HEK293 (cell line): ENCODE measurements at regions not wholly inside any gene's neighbourhood (a gene's known extent, or its start where the extent isn't known, plus 50 kb on each side); places are given as distances from the start of the nearest gene placed in this dataset.

Source experiments
- CTCF ChIA-PET: fragments of 350-600 bp; formaldehyde crosslinking; extraction: SDS; loops from one replicate; lab custom pipeline; 2021; ENCODE audit warnings: antibody characterized with exemption; lab: Yijun Ruan, JAX
- POLR2A ChIA-PET: fragments of 300-600 bp; formaldehyde crosslinking; extraction: SDS; loops from one replicate; lab custom pipeline; 2020; ENCODE audit warnings: antibody characterized with exemption, inconsistent platforms; lab: Yijun Ruan, JAX
- H3K27ac ChIP-seq: fragments of 200-500 bp; sonication (Bioruptor generic); 2 replicates; pipeline ENCODE4 v1.5.1; 2014; ENCODE audit warnings: low read depth, low read length, control low read depth, inconsistent platforms; ENCODE audit errors: extremely low read depth
- H3K36me3 ChIP-seq, 2 experiments: fragments of 200-500 bp in 1 of 2; sonication (Bioruptor generic) in 1 of 2; 1 replicate in 1 of 2; 2 replicates in 1 of 2; pipeline ENCODE4 v1.5.1; 2014 to 2017; ENCODE audit warnings: inconsistent platforms in 2 of 2, low read length in 2 of 2; ENCODE audit not compliant: control insufficient read depth in 2 of 2, insufficient read depth in 1 of 2
- H3K4me1 ChIP-seq: fragments of 200-500 bp; sonication (Bioruptor generic); 2 replicates; pipeline ENCODE4 v1.5.1; 2014; ENCODE audit warnings: mild to moderate bottlenecking, low read length, inconsistent platforms; ENCODE audit not compliant: control insufficient read depth, insufficient read depth
- H3K4me3 ChIP-seq: 2 replicates; pipeline ENCODE4 v1.5.1; 2011; ENCODE audit warnings: low read depth, mild to moderate bottlenecking, control low read depth, low read length, moderate library complexity
- H3K9me3 ChIP-seq: fragments of 200-500 bp; sonication (Bioruptor generic); 2 replicates; pipeline ENCODE4 v1.5.1; 2014; ENCODE audit warnings: low read depth, low read length, inconsistent platforms; ENCODE audit not compliant: control insufficient read depth, insufficient read depth
- GFI1B ChIP-seq: fragments of 450-650 bp; formaldehyde crosslinking; IDR thresholded peaks from 2 replicates; pipeline ENCODE4 v1.5.1; 2016; ENCODE audit warnings: missing biosample characterization, missing genetic modification characterization
- GLIS2 ChIP-seq: fragments of 450-650 bp; formaldehyde crosslinking; IDR thresholded peaks from 2 replicates; pipeline ENCODE4 v1.5.1; 2016; ENCODE audit warnings: missing biosample characterization, missing genetic modification characterization
- REPIN1 ChIP-seq: fragments of 450-650 bp; formaldehyde crosslinking; IDR thresholded peaks from 2 replicates; pipeline ENCODE4 v1.5.1; 2017; ENCODE audit warnings: missing biosample characterization, missing genetic modification characterization, low read depth
- SP2 ChIP-seq: fragments of 450-650 bp; formaldehyde crosslinking; IDR thresholded peaks from 2 replicates; pipeline ENCODE4 v1.5.1; 2016; ENCODE audit warnings: missing biosample characterization, missing genetic modification characterization
- ZBTB7A ChIP-seq: fragments of 450-650 bp; formaldehyde crosslinking; IDR thresholded peaks from 2 replicates; pipeline ENCODE4 v1.5.1; 2016; ENCODE audit warnings: low read depth, missing biosample characterization, missing genetic modification characterization
- ZNF140 ChIP-seq: fragments of 450-650 bp; formaldehyde crosslinking; IDR thresholded peaks from 2 replicates; pipeline ENCODE4 v1.5.1; 2016; ENCODE audit warnings: missing biosample characterization, missing genetic modification characterization
- ZNF146 ChIP-seq: fragments of 450-650 bp; formaldehyde crosslinking; IDR thresholded peaks from 2 replicates; pipeline ENCODE4 v1.5.1; 2016; ENCODE audit warnings: missing biosample characterization, missing genetic modification characterization
- ZNF19 ChIP-seq: fragments of 450-650 bp; formaldehyde crosslinking; IDR thresholded peaks from 2 replicates; pipeline ENCODE4; 2016; ENCODE audit warnings: missing biosample characterization, missing genetic modification characterization, low read depth
- ZNF223 ChIP-seq: fragments of 450-650 bp; formaldehyde crosslinking; IDR thresholded peaks from 2 replicates; pipeline ENCODE4 v1.5.1; 2016; ENCODE audit warnings: missing biosample characterization, missing genetic modification characterization
- ZNF610 ChIP-seq: fragments of 450-650 bp; formaldehyde crosslinking; IDR thresholded peaks from 2 replicates; pipeline ENCODE4 v1.5.1; 2016; ENCODE audit warnings: missing biosample characterization, missing genetic modification characterization, borderline replicate concordance
- ZNF639 ChIP-seq: fragments of 450-650 bp; formaldehyde crosslinking; IDR thresholded peaks from 2 replicates; pipeline ENCODE4 v1.5.1; 2016; ENCODE audit warnings: missing biosample characterization, missing genetic modification characterization
- ZNF664 ChIP-seq: fragments of 450-650 bp; formaldehyde crosslinking; IDR thresholded peaks from 2 replicates; pipeline ENCODE4 v1.5.1; 2016; ENCODE audit warnings: missing biosample characterization, missing genetic modification characterization
- ZNF768 ChIP-seq: fragments of 450-650 bp; formaldehyde crosslinking; IDR thresholded peaks from 2 replicates; pipeline ENCODE4 v1.5.1; 2018; ENCODE audit warnings: missing biosample characterization, mild to moderate bottlenecking, missing genetic modification characterization
- TF ChIP-seq, protein P1 (sequence below): fragments of 450-650 bp; formaldehyde crosslinking; IDR thresholded peaks from 2 replicates; pipeline ENCODE4 v1.5.1; 2016; ENCODE audit warnings: missing biosample characterization, missing genetic modification characterization, borderline replicate concordance
- TF ChIP-seq, protein P2 (sequence below): fragments of 450-650 bp; formaldehyde crosslinking; IDR thresholded peaks from 2 replicates; pipeline ENCODE4 v1.5.1; 2016; ENCODE audit warnings: missing biosample characterization, missing genetic modification characterization
- TF ChIP-seq, protein P3 (sequence below): fragments of 450-650 bp; formaldehyde crosslinking; conservative IDR thresholded peaks from 2 replicates; pipeline ENCODE4 v1.5.1; 2016; ENCODE audit warnings: low read depth, missing biosample characterization, missing genetic modification characterization
- TF ChIP-seq, protein P4 (sequence below): fragments of 450-650 bp; formaldehyde crosslinking; IDR thresholded peaks from 2 replicates; pipeline ENCODE4 v1.5.1; 2016; ENCODE audit warnings: missing biosample characterization, missing genetic modification characterization
- TF ChIP-seq, protein P5 (sequence below): fragments of 450-650 bp; formaldehyde crosslinking; IDR thresholded peaks from 2 replicates; pipeline ENCODE4; 2016; ENCODE audit warnings: missing biosample characterization, missing genetic modification characterization

- TF ChIP-seq ZBTB7A (tag by site-specific recombination): no peak
- no peak for TF ChIP-seq GLIS2 (tag by site-specific recombination)
- TF ChIP-seq, protein P1, sequence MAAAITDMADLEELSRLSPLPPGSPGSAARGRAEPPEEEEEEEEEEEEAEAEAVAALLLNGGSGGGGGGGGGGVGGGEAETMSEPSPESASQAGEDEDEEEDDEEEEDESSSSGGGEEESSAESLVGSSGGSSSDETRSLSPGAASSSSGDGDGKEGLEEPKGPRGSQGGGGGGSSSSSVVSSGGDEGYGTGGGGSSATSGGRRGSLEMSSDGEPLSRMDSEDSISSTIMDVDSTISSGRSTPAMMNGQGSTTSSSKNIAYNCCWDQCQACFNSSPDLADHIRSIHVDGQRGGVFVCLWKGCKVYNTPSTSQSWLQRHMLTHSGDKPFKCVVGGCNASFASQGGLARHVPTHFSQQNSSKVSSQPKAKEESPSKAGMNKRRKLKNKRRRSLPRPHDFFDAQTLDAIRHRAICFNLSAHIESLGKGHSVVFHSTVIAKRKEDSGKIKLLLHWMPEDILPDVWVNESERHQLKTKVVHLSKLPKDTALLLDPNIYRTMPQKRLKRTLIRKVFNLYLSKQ (tag by site-specific recombination): no peak
- TF ChIP-seq, protein P2, sequence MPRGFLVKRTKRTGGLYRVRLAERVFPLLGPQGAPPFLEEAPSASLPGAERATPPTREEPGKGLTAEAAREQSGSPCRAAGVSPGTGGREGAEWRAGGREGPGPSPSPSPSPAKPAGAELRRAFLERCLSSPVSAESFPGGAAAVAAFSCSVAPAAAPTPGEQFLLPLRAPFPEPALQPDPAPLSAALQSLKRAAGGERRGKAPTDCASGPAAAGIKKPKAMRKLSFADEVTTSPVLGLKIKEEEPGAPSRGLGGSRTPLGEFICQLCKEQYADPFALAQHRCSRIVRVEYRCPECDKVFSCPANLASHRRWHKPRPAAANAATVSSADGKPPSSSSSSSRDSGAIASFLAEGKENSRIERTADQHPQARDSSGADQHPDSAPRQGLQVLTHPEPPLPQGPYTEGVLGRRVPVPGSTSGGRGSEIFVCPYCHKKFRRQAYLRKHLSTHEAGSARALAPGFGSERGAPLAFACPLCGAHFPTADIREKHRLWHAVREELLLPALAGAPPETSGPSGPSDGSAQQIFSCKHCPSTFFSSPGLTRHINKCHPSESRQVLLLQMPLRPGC (tag by site-specific recombination): no peak
- TF ChIP-seq ZNF146 (tag by site-specific recombination): no peak
- TF ChIP-seq, protein P3, sequence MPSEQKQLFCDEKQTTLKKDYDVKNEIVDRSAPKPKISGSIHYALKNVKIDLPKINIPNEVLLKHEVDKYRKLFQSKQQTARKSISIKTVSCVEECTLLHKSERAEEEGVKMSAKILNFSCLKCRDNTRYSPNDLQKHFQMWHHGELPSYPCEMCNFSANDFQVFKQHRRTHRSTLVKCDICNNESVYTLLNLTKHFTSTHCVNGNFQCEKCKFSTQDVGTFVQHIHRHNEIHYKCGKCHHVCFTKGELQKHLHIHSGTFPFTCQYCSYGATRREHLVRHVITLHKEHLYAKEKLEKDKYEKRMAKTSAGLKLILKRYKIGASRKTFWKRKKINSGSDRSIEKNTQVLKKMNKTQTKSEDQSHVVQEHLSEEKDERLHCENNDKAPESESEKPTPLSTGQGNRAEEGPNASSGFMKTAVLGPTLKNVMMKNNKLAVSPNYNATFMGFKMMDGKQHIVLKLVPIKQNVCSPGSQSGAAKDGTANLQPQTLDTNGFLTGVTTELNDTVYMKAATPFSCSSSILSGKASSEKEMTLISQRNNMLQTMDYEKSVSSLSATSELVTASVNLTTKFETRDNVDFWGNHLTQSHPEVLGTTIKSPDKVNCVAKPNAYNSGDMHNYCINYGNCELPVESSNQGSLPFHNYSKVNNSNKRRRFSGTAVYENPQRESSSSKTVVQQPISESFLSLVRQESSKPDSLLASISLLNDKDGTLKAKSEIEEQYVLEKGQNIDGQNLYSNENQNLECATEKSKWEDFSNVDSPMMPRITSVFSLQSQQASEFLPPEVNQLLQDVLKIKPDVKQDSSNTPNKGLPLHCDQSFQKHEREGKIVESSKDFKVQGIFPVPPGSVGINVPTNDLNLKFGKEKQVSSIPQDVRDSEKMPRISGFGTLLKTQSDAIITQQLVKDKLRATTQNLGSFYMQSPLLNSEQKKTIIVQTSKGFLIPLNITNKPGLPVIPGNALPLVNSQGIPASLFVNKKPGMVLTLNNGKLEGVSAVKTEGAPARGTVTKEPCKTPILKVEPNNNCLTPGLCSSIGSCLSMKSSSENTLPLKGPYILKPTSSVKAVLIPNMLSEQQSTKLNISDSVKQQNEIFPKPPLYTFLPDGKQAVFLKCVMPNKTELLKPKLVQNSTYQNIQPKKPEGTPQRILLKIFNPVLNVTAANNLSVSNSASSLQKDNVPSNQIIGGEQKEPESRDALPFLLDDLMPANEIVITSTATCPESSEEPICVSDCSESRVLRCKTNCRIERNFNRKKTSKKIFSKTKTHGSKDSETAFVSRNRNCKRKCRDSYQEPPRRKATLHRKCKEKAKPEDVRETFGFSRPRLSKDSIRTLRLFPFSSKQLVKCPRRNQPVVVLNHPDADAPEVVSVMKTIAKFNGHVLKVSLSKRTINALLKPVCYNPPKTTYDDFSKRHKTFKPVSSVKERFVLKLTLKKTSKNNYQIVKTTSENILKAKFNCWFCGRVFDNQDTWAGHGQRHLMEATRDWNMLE (tag by site-specific recombination): no peak
- TF ChIP-seq, all 188 proteins: peak for 0
Observed at GRCh38 chr13:79966493-79966895, 374.4 kb downstream of the SPRY2 start (continued).

DNA sequence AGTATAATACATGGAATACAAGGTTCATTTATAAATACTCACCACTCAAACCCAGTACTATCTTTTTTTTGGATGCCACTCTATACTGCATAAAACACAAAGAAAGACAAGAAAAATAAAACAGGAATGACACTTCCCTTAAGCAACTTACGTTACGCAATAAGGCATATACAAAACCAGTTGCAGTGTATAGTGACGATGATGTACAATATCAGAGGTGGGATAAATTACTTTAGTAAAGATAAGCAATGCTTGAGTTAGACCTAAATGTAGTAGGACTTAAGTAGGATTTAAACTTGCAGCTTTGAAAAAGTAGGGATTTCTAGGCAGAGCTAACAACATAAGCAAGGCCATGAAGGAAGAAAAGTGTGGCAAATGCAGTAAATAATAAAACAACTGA is 374.9 kb downstream of the SPRY2 start:
- H3K9me3 ChIP-seq: no peaks in the 10 kb centered on the region
- TF ChIP-seq SP2: no peak
- TF ChIP-seq, protein P4, sequence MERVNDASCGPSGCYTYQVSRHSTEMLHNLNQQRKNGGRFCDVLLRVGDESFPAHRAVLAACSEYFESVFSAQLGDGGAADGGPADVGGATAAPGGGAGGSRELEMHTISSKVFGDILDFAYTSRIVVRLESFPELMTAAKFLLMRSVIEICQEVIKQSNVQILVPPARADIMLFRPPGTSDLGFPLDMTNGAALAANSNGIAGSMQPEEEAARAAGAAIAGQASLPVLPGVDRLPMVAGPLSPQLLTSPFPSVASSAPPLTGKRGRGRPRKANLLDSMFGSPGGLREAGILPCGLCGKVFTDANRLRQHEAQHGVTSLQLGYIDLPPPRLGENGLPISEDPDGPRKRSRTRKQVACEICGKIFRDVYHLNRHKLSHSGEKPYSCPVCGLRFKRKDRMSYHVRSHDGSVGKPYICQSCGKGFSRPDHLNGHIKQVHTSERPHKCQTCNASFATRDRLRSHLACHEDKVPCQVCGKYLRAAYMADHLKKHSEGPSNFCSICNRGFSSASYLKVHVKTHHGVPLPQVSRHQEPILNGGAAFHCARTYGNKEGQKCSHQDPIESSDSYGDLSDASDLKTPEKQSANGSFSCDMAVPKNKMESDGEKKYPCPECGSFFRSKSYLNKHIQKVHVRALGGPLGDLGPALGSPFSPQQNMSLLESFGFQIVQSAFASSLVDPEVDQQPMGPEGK (tag by site-specific recombination): no peak
- no peak for TF ChIP-seq ZNF639 (tag by site-specific recombination)
- TF ChIP-seq, all 188 proteins: peak for 0
- H3K4me3 ChIP-seq: no peak overlapping the region
- ChIA-PET CTCF (interaction anchor here (1.0 to 1.2 kb wide), 2 partner anchors 10 to 14 kb away, joined by 3 read pairs; no protein-coding TSS in a partner anchor), POLR2A (interaction anchor here (1.2 kb wide), 1 partner anchor 375 kb away, joined by 3 read pairs; the partner anchor contains the start of gene SPRY2)
- H3K36me3 ChIP-seq: no peaks in the 10 kb centered on the region
- H3K27ac ChIP-seq: no peak overlapping the region
- no peaks in the 10 kb centered on the region for H3K4me1 ChIP-seq

- Histone ChIP-seq H3K36me3 (no peaks in the 10 kb centered on the region), H3K27ac (no peak overlapping the region), H3K4me1 (no peaks in the 10 kb centered on the region), H3K4me3 (no peak overlapping the region), H3K9me3 (no peaks in the 10 kb centered on the region)
- POLR2A ChIA-PET: no interaction called here
- CTCF ChIA-PET: interaction anchor here (0.7 kb wide), 1 partner anchor 182 kb away, joined by 3 read pairs; no protein-coding TSS in a partner anchor
- TF ChIP-seq ZNF768 (tag by site-specific recombination): no peak
- TF ChIP-seq ZNF140 (tag by site-specific recombination): no peak
- no peak for TF ChIP-seq ZNF664 (tag by site-specific recombination)
- TF ChIP-seq REPIN1 (tag by site-specific recombination): no peak
- TF ChIP-seq ZNF146 (tag by site-specific recombination): no peak
- no peak for TF ChIP-seq ZNF223 (tag by site-specific recombination)
- TF ChIP-seq, protein P5, sequence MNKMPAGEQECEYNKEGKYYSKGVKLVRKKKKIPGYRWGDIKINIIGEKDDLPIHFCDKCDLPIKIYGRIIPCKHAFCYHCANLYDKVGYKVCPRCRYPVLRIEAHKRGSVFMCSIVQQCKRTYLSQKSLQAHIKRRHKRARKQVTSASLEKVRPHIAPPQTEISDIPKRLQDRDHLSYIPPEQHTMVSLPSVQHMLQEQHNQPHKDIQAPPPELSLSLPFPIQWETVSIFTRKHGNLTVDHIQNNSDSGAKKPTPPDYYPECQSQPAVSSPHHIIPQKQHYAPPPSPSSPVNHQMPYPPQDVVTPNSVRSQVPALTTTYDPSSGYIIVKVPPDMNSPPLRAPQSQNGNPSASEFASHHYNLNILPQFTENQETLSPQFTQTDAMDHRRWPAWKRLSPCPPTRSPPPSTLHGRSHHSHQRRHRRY (tag by site-specific recombination): no peak
- TF ChIP-seq GFI1B (tag by site-specific recombination): no peak
- TF ChIP-seq ZNF19: no peak
- TF ChIP-seq ZNF610: no peak
Observed at GRCh38 chr13:79946556-79946955, 394.4 kb downstream of the SPRY2 start.
